ENCODE measurements at regions not wholly inside any gene's neighbourhood (a gene's known extent, or its start where the extent isn't known, plus 50 kb on each side); places are given as distances from the start of the nearest gene placed in this dataset.
"Not testable (repeated sequence)": the region's sequence is repeated elsewhere in the genome, so short reads cannot be mapped to it uniquely, and the experiment has no call there.

GRCh38 chr17:21814776-21815175, 122.5 kb downstream of the KCNJ18 start:
- ChIA-PET CTCF (no interaction called here), POLR2A (no interaction called here)
- Mint-ChIP-seq H3K4me1 (ENCODE audit: low read depth) (no peaks in the 10 kb centered on the region), H3K36me3 (ENCODE audit: low read depth) (no peaks in the 10 kb centered on the region), H3K27me3 (ENCODE audit: low read depth) (no peaks in the 10 kb centered on the region), H3K9me3 (ENCODE audit: insufficient read depth) (peaks cover 8% of the 10 kb centered on the region), H3K4me3 (no peak overlapping the region), H3K27ac (no peak overlapping the region)
- ATAC-seq (no peak), DNase-seq (no peak)

- Mint-ChIP-seq H3K9me3 (ENCODE audit: insufficient read depth) (peaks cover 8% of the 10 kb centered on the region), H3K27ac (no peak overlapping the region), H3K4me1 (ENCODE audit: low read depth) (no peaks in the 10 kb centered on the region), H3K27me3 (ENCODE audit: low read depth) (no peaks in the 10 kb centered on the region), H3K4me3 (no peak overlapping the region), H3K36me3 (ENCODE audit: low read depth) (no peaks in the 10 kb centered on the region)
- DNase-seq (no peak), ATAC-seq (no peak)
- ChIA-PET CTCF (no interaction called here), POLR2A (no interaction called here)
Measured at GRCh38 chr17:21815352-21816063, 123.2 kb downstream of the KCNJ18 start.

- DNase-seq (no peak), ATAC-seq (no peak)
- H3K9me3 Mint-ChIP-seq (ENCODE audit: insufficient read depth) = peaks cover 8% of the 10 kb centered on the region
- POLR2A ChIA-PET = no interaction called here
- no peaks in the 10 kb centered on the region for H3K4me1 Mint-ChIP-seq (ENCODE audit: low read depth)
- H3K27me3 Mint-ChIP-seq (ENCODE audit: low read depth) = no peaks in the 10 kb centered on the region
- CTCF ChIA-PET = no interaction called here
- no peak overlapping the region for H3K27ac Mint-ChIP-seq
- no peak overlapping the region for H3K4me3 Mint-ChIP-seq
- H3K36me3 Mint-ChIP-seq (ENCODE audit: low read depth) = no peaks in the 10 kb centered on the region
Measured at GRCh38 chr17:21816592-21817567, 124.6 kb downstream of the KCNJ18 start.

GRCh38 chr17:21817791-21818364, 125.6 kb downstream of the KCNJ18 start:
- ATAC-seq (no peak), DNase-seq (no peak)
- ChIA-PET POLR2A (no interaction called here), CTCF (no interaction called here)
- Mint-ChIP-seq H3K27me3 (ENCODE audit: low read depth) (no peaks in the 10 kb centered on the region), H3K27ac (no peak overlapping the region), H3K9me3 (ENCODE audit: insufficient read depth) (peaks cover 8% of the 10 kb centered on the region), H3K36me3 (ENCODE audit: low read depth) (no peaks in the 10 kb centered on the region), H3K4me1 (ENCODE audit: low read depth) (no peaks in the 10 kb centered on the region), H3K4me3 (no peak overlapping the region)

GRCh38 chr17:21823090-21823489, 130.8 kb downstream of the KCNJ18 start:
- ChIA-PET POLR2A (no interaction called here), CTCF (no interaction called here)

GRCh38 chr17:21823643-21824042, 131.3 kb downstream of the KCNJ18 start:
- H3K4me1 Mint-ChIP-seq (ENCODE audit: low read depth) = no peaks in the 10 kb centered on the region
- CTCF ChIA-PET = no interaction called here
- H3K36me3 Mint-ChIP-seq (ENCODE audit: low read depth) = no peaks in the 10 kb centered on the region

More at GRCh38 chr17:21823090-21823489, 130.8 kb downstream of the KCNJ18 start:
- no peaks in the 10 kb centered on the region for H3K27me3 Mint-ChIP-seq (ENCODE audit: low read depth)
- H3K4me1 Mint-ChIP-seq (ENCODE audit: low read depth) = no peaks in the 10 kb centered on the region
- no peaks in the 10 kb centered on the region for H3K36me3 Mint-ChIP-seq (ENCODE audit: low read depth)
- DNase-seq (no peak), ATAC-seq (no peak)
- peaks cover 4% of the 10 kb centered on the region for H3K9me3 Mint-ChIP-seq (ENCODE audit: insufficient read depth)
- no peak overlapping the region for H3K4me3 Mint-ChIP-seq
- H3K27ac Mint-ChIP-seq = no peak overlapping the region

GRCh38 chr17:21841839-21842238, 149.5 kb downstream of the KCNJ18 start:
- H3K4me3 Mint-ChIP-seq = peak overlapping the region; percentile 34
- DNase-seq (no peak), ATAC-seq (no peak)
- no peaks in the 10 kb centered on the region for H3K4me1 Mint-ChIP-seq (ENCODE audit: low read depth)
- H3K36me3 Mint-ChIP-seq (ENCODE audit: low read depth) = peaks cover 4% of the 10 kb centered on the region
- CTCF ChIA-PET = no interaction called here
- no peaks in the 10 kb centered on the region for H3K27me3 Mint-ChIP-seq (ENCODE audit: low read depth)
- H3K27ac Mint-ChIP-seq = no peak overlapping the region
- peaks cover 18% of the 10 kb centered on the region for H3K9me3 Mint-ChIP-seq (ENCODE audit: insufficient read depth)
- POLR2A ChIA-PET = no interaction called here

More at GRCh38 chr17:21823643-21824042, 131.3 kb downstream of the KCNJ18 start:
- no peak for DNase-seq
- POLR2A ChIA-PET = no interaction called here
- no peak for ATAC-seq
- H3K27ac Mint-ChIP-seq = no peak overlapping the region
- H3K9me3 Mint-ChIP-seq (ENCODE audit: insufficient read depth) = peaks cover 2% of the 10 kb centered on the region
- no peak overlapping the region for H3K4me3 Mint-ChIP-seq
- H3K27me3 Mint-ChIP-seq (ENCODE audit: low read depth) = no peaks in the 10 kb centered on the region

GRCh38 chr17:21842332-21843317, 150.3 kb downstream of the KCNJ18 start:
- Mint-ChIP-seq H3K27ac (no peak overlapping the region), H3K4me1 (ENCODE audit: low read depth) (no peaks in the 10 kb centered on the region), H3K4me3 (no peak overlapping the region), H3K27me3 (ENCODE audit: low read depth) (no peaks in the 10 kb centered on the region), H3K9me3 (ENCODE audit: insufficient read depth) (peaks cover 18% of the 10 kb centered on the region), H3K36me3 (ENCODE audit: low read depth) (peaks cover 4% of the 10 kb centered on the region)
- POLR2A ChIA-PET = no interaction called here
- CTCF ChIA-PET = no interaction called here
- DNase-seq = no peak
- ATAC-seq = no peak

- Mint-ChIP-seq H3K4me3 (no peak overlapping the region), H3K27ac (no peak overlapping the region), H3K36me3 (ENCODE audit: low read depth) (peaks cover 4% of the 10 kb centered on the region), H3K27me3 (ENCODE audit: low read depth) (no peaks in the 10 kb centered on the region), H3K4me1 (ENCODE audit: low read depth) (no peaks in the 10 kb centered on the region), H3K9me3 (ENCODE audit: insufficient read depth) (peaks cover 18% of the 10 kb centered on the region)
- ChIA-PET CTCF (no interaction called here), POLR2A (no interaction called here)
- DNase-seq (no peak), ATAC-seq (no peak)
Measured at GRCh38 chr17:21843318-21843865, 151.1 kb downstream of the KCNJ18 start.

GRCh38 chr17:21843951-21844590, 151.7 kb downstream of the KCNJ18 start:
- ATAC-seq = no peak
- H3K4me3 Mint-ChIP-seq = no peak overlapping the region

GRCh38 chr17:21848510-21848909, 156.2 kb downstream of the KCNJ18 start:
- H3K9me3 Mint-ChIP-seq (ENCODE audit: insufficient read depth); H3K36me3 Mint-ChIP-seq (ENCODE audit: low read depth); H3K4me3 Mint-ChIP-seq; H3K4me1 Mint-ChIP-seq (ENCODE audit: low read depth); ATAC-seq; DNase-seq; POLR2A ChIA-PET; H3K27me3 Mint-ChIP-seq (ENCODE audit: low read depth); H3K27ac Mint-ChIP-seq; CTCF ChIA-PET: not testable (repeated sequence)

More at GRCh38 chr17:21843951-21844590, 151.7 kb downstream of the KCNJ18 start:
- Mint-ChIP-seq H3K27ac (no peak overlapping the region), H3K36me3 (ENCODE audit: low read depth) (peaks cover 4% of the 10 kb centered on the region), H3K27me3 (ENCODE audit: low read depth) (no peaks in the 10 kb centered on the region), H3K4me1 (ENCODE audit: low read depth) (no peaks in the 10 kb centered on the region), H3K9me3 (ENCODE audit: insufficient read depth) (peaks cover 18% of the 10 kb centered on the region)
- ChIA-PET POLR2A (no interaction called here), CTCF (no interaction called here)
- no peak for DNase-seq

Measured in activated CD8-positive, alpha-beta T cell treated with anti-CD3 and anti-CD28 coated beads, Interleukin-2, amount 10 ng/mL, durations not matched to agents 7 days and 5 days (primary cell).